GM12878 (cell line): ENCODE measurements at regions not wholly inside any gene's neighbourhood (a gene's known extent, or its start where the extent isn't known, plus 50 kb on each side); places are given as distances from the start of the nearest gene placed in this dataset.

ENCODE experiments used
- ATAC-seq: fragments of 200-7000 bp; cut with Tn5 transposase; 3 replicates; pipeline ENCODE4 v1.9.1; 2020; ENCODE audit warnings: mild to moderate bottlenecking, moderate library complexity
- BruUV-seq: library from RNA; stranded (reverse); fragments of 400-500 nt; replicated peaks from 2 replicates; lab custom pipeline; 2021; lab: Mats Ljungman, UMichigan
- CTCF ChIA-PET: fragments of 300-600 bp; sonication (Branson Sonifier 250); formaldehyde crosslinking; extraction: SDS; loops from one replicate; lab custom pipeline; 2021; ENCODE audit warnings: inconsistent platforms; lab: Yijun Ruan, JAX
- POLR2A ChIA-PET: fragments of 350-600 bp; formaldehyde crosslinking; extraction: SDS; loops from one replicate; lab custom pipeline; 2021; ENCODE audit warnings: inconsistent platforms; lab: Charles Lee
- RAD21 ChIA-PET: fragments of 300-600 bp; sonication (Branson Sonifier 250); formaldehyde crosslinking; loops from one replicate; lab custom pipeline; 2023; ENCODE audit warnings: antibody characterized with exemption; ENCODE audit not compliant: unreplicated experiment; lab: Charles Lee
- SMC1A ChIA-PET: fragments of 300-600 bp; sonication (Branson Sonifier 250); formaldehyde crosslinking; loops from one replicate; lab custom pipeline; 2023; ENCODE audit not compliant: unreplicated experiment, uncharacterized antibody; lab: Charles Lee
- DNase-seq: peaks from one replicate; pipeline ENCODE4 v3.0.0-alpha.2; 2011; ENCODE audit warnings: low read depth, low spot score
- FAIRE-seq: peaks from 3 replicates; lab custom pipeline; 2011; peaks lifted over from hg19 to GRCh38; lab: Jason Lieb, UNC
- H2AFZ ChIP-seq: 2 replicates; pipeline ENCODE4 v1.6.0; 2011; ENCODE audit warnings: low read depth, low read length, control low read depth; ENCODE audit not compliant: control insufficient read depth
- H3K27ac ChIP-seq: 2 replicates; pipeline ENCODE4 v1.5.1; 2011; ENCODE audit warnings: control low read depth; ENCODE audit not compliant: control insufficient read depth, insufficient read depth
- H3K27me3 ChIP-seq, 2 experiments: replicated peaks in 1 of 2; 2 replicates each; pipeline versions ENCODE4 v1.6.0 to v1.6.1; 2011; ENCODE audit warnings: low read length in 1 of 2; ENCODE audit not compliant: control insufficient read depth in 2 of 2, insufficient read depth in 2 of 2
- H3K36me3 ChIP-seq, 2 experiments: 2 replicates each; pipeline ENCODE4 v1.5.1; 2011; ENCODE audit warnings: low read length in 1 of 2; ENCODE audit not compliant: control insufficient read depth in 2 of 2, insufficient read depth in 2 of 2
- H3K4me1 ChIP-seq: 2 replicates; pipeline ENCODE4 v1.6.1; 2011; ENCODE audit warnings: mild to moderate bottlenecking, low read length, moderate library complexity, mixed read lengths; ENCODE audit not compliant: control insufficient read depth, insufficient read depth
- H3K4me2 ChIP-seq: 2 replicates; pipeline ENCODE4 v1.6.0; 2011; ENCODE audit warnings: control low read depth; ENCODE audit not compliant: control insufficient read depth, insufficient read depth
- H3K4me3 ChIP-seq: fragments of 200-600 bp; sonication (generic); 2 replicates; pipeline ENCODE4 v1.5.1; 2016
- H3K79me2 ChIP-seq: 2 replicates; pipeline ENCODE4 v1.6.0; 2011; ENCODE audit warnings: low read length; ENCODE audit not compliant: control insufficient read depth, insufficient read depth
- H3K9ac ChIP-seq: 2 replicates; pipeline ENCODE4 v1.8.0; 2011; ENCODE audit warnings: low read length, control low read depth, mixed read lengths; ENCODE audit not compliant: control insufficient read depth, insufficient read depth
- H3K9me3 ChIP-seq: replicated peaks from 3 replicates; pipeline ENCODE4 v1.5.1; 2011; ENCODE audit warnings: mild to moderate bottlenecking, low read length; ENCODE audit not compliant: control insufficient read depth, insufficient read depth
- H4K20me1 ChIP-seq: 2 replicates; pipeline ENCODE4 v1.6.0; 2011; ENCODE audit not compliant: control insufficient read depth, insufficient read depth
- CBX3 ChIP-seq: fragments of 200-600 bp; sonication (generic); IDR thresholded peaks from 2 replicates; pipeline ENCODE4 v1.6.1; 2016; ENCODE audit warnings: low read depth, borderline replicate concordance
- IKZF1 ChIP-seq: fragments of 450-650 bp; conservative IDR thresholded peaks from 2 replicates; pipeline ENCODE4 v1.6.1; 2017; ENCODE audit warnings: antibody characterized with exemption, mild to moderate bottlenecking
- JUNB ChIP-seq: IDR thresholded peaks from 2 replicates; pipeline ENCODE4 v1.6.1; 2016; ENCODE audit warnings: antibody characterized with exemption, mild to moderate bottlenecking
- POU2F2 ChIP-seq: IDR thresholded peaks from 3 replicates; pipeline ENCODE4 v1.6.1; 2011; ENCODE audit warnings: low read depth, mild to moderate bottlenecking, low read length, borderline replicate concordance
- RCOR1 ChIP-seq: conservative IDR thresholded peaks from 2 replicates; pipeline ENCODE4 v1.6.1; 2012; ENCODE audit warnings: low read depth, low read length, improper control_type of control experiment
- RELA ChIP-seq: fragments of 450-650 bp; IDR thresholded peaks from 2 replicates; pipeline ENCODE4 v1.8.0; 2014; ENCODE audit warnings: borderline replicate concordance; ENCODE audit not compliant: partially characterized antibody
- SMARCA5 ChIP-seq: fragments of 450-650 bp; IDR thresholded peaks from 2 replicates; pipeline ENCODE4 v1.6.1; 2017; ENCODE audit warnings: mild to moderate bottlenecking
- STAT1 ChIP-seq: fragments of 450-650 bp; conservative IDR thresholded peaks from 2 replicates; pipeline ENCODE4 v1.6.1; 2014; ENCODE audit warnings: antibody characterized with exemption, mild to moderate bottlenecking
- TARDBP ChIP-seq: IDR thresholded peaks from 2 replicates; pipeline ENCODE4 v1.6.1; 2016; ENCODE audit warnings: borderline replicate concordance
- TCF12 ChIP-seq: IDR thresholded peaks from 2 replicates; pipeline ENCODE4 v1.6.1; 2011; ENCODE audit warnings: low read depth, mild to moderate bottlenecking, low read length
- ZNF24 ChIP-seq: fragments of 450-650 bp; IDR thresholded peaks from 2 replicates; pipeline ENCODE4 v1.6.1; 2017; ENCODE audit warnings: antibody characterized with exemption, mild to moderate bottlenecking
- ZNF274 ChIP-seq: IDR thresholded peaks from one replicate; pipeline ENCODE4 v1.8.0; 2011; ENCODE audit not compliant: insufficient read length, insufficient read depth
- WGBS: methylation state at CpG from one replicate; pipeline ENCODE4 v1.1.6; 2016; ENCODE audit warnings: low lambda C conversion rate; ENCODE audit not compliant: insufficient replicate concordance, insufficient coverage; ENCODE audit errors: missing lambda C conversion rate; 5-methylcytosine and 5-hydroxymethylcytosine counted together
- in situ Hi-C: fragments of 300-500 bp; cut with MboI; formaldehyde crosslinking; loops from 9 replicates; pipeline ENCODE4 v1.14.3; 2018; ENCODE audit warnings: mixed read lengths
- intact Hi-C: fragments of 100-400 bp; cut with micrococcal nuclease; formaldehyde crosslinking; loops from one replicate; pipeline ENCODE4 v1.14.2; 2022; ENCODE audit not compliant: unreplicated experiment
- TF ChIP-seq, protein P1 (sequence below): IDR thresholded peaks from 2 replicates; pipeline ENCODE4 v1.6.1; 2012; ENCODE audit warnings: low read depth, low read length, improper control_type of control experiment
- TF ChIP-seq, protein P2 (sequence below): fragments of 450-650 bp; conservative IDR thresholded peaks from 2 replicates; pipeline ENCODE4 v1.6.1; 2017; ENCODE audit warnings: mild to moderate bottlenecking, moderate library complexity
- TF ChIP-seq, protein P3 (sequence below): fragments of 450-650 bp; formaldehyde crosslinking; IDR thresholded peaks from 2 replicates; pipeline ENCODE4 v1.4.0; 2022; ENCODE audit warnings: mild to moderate bottlenecking, moderate library complexity
- TF ChIP-seq, protein P4 (sequence below), 3 experiments: IDR thresholded peaks in 2 of 3; conservative IDR thresholded peaks in 1 of 3; 2 replicates each; pipeline ENCODE4 v1.5.1; 2011; ENCODE audit warnings: low read depth in 3 of 3, low read length in 3 of 3, mild to moderate bottlenecking in 3 of 3, control low read depth in 2 of 3, moderate library complexity in 2 of 3, inconsistent platforms in 1 of 3, mixed read lengths in 1 of 3; ENCODE audit not compliant: control insufficient read depth in 2 of 3, insufficient read depth in 1 of 3; ENCODE audit errors: extremely low read depth in 1 of 3

DNA sequence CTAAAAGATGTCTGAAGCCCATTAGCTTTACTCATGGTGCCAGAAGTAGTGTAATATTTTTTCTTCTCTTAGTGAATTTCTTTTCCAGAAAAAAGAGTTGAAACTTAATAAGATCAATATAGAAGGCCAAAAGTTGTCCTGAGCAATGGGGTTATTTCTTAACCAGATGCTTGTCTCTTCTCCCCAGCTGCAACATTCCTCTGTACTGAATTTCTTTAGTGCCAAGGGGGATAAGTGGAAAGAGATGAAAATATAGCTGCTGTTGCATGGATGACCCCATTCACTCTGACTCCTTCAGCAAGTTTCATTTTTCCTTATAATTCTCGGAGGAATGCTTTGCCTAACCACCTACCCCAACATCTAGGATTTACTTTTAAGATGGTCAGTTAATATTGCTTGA is 675.0 kb downstream of the USP25 start:
- Histone ChIP-seq H3K79me2 (no peaks in the 10 kb centered on the region), H4K20me1 (no peaks in the 10 kb centered on the region), H3K9ac (no peak overlapping the region), H3K4me2 (no peak overlapping the region), H2AFZ (no peak overlapping the region), H3K9me3 (no peaks in the 10 kb centered on the region; the same call in 2 of the 3 replicates), H3K36me3 (no peaks in the 10 kb centered on the region), H3K27ac (no peak overlapping the region), H3K27me3 (no peaks in the 10 kb centered on the region), H3K4me1 (no peaks in the 10 kb centered on the region), H3K4me3 (no peak overlapping the region)
- WGBS: 6% methylated on average over 1 of the region's 1 CpG
- SMC1A ChIA-PET: no interaction called here
- CTCF ChIA-PET: no interaction called here
- BruUV-seq: no TSS peak
- DNase-seq (no peak), ATAC-seq (no peak), FAIRE-seq (no peak)
- in situ Hi-C loops (no loop called here), intact Hi-C loops (no loop called here)
- POLR2A ChIA-PET: no interaction called here
- RAD21 ChIA-PET: no interaction called here
- TF ChIP-seq ZNF24 (no peak), TCF12 (no peak), RCOR1 (no peak), STAT1 (no peak), POU2F2 (no peak), ZNF274 (no peak), TARDBP (no peak), JUNB (no peak), SMARCA5 (no peak), IKZF1 (no peak), CBX3 (no peak), RELA (no peak)
- TF ChIP-seq, protein P1, sequence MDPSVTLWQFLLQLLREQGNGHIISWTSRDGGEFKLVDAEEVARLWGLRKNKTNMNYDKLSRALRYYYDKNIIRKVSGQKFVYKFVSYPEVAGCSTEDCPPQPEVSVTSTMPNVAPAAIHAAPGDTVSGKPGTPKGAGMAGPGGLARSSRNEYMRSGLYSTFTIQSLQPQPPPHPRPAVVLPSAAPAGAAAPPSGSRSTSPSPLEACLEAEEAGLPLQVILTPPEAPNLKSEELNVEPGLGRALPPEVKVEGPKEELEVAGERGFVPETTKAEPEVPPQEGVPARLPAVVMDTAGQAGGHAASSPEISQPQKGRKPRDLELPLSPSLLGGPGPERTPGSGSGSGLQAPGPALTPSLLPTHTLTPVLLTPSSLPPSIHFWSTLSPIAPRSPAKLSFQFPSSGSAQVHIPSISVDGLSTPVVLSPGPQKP: no peak
- TF ChIP-seq, protein P2, sequence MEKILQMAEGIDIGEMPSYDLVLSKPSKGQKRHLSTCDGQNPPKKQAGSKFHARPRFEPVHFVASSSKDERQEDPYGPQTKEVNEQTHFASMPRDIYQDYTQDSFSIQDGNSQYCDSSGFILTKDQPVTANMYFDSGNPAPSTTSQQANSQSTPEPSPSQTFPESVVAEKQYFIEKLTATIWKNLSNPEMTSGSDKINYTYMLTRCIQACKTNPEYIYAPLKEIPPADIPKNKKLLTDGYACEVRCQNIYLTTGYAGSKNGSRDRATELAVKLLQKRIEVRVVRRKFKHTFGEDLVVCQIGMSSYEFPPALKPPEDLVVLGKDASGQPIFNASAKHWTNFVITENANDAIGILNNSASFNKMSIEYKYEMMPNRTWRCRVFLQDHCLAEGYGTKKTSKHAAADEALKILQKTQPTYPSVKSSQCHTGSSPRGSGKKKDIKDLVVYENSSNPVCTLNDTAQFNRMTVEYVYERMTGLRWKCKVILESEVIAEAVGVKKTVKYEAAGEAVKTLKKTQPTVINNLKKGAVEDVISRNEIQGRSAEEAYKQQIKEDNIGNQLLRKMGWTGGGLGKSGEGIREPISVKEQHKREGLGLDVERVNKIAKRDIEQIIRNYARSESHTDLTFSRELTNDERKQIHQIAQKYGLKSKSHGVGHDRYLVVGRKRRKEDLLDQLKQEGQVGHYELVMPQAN: no peak
- TF ChIP-seq, protein P3, sequence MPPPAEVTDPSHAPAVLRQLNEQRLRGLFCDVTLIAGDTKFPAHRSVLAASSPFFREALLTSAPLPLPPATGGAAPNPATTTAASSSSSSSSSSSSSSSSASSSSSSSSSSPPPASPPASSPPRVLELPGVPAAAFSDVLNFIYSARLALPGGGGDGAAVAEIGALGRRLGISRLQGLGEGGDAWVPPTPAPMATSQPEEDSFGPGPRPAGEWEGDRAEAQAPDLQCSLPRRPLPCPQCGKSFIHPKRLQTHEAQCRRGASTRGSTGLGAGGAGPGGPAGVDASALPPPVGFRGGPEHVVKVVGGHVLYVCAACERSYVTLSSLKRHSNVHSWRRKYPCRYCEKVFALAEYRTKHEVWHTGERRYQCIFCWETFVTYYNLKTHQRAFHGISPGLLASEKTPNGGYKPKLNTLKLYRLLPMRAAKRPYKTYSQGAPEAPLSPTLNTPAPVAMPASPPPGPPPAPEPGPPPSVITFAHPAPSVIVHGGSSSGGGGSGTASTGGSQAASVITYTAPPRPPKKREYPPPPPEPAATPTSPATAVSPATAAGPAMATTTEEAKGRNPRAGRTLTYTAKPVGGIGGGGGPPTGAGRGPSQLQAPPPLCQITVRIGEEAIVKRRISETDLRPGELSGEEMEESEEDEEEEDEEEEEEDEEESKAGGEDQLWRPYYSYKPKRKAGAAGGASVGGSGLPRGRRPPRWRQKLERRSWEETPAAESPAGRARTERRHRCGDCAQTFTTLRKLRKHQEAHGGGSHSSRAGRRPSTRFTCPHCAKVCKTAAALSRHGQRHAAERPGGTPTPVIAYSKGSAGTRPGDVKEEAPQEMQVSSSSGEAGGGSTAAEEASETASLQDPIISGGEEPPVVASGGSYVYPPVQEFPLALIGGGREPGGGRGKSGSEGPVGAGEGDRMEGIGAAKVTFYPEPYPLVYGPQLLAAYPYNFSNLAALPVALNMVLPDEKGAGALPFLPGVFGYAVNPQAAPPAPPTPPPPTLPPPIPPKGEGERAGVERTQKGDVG (CRISPR knock-in tag): no peak
- TF ChIP-seq, protein P4, sequence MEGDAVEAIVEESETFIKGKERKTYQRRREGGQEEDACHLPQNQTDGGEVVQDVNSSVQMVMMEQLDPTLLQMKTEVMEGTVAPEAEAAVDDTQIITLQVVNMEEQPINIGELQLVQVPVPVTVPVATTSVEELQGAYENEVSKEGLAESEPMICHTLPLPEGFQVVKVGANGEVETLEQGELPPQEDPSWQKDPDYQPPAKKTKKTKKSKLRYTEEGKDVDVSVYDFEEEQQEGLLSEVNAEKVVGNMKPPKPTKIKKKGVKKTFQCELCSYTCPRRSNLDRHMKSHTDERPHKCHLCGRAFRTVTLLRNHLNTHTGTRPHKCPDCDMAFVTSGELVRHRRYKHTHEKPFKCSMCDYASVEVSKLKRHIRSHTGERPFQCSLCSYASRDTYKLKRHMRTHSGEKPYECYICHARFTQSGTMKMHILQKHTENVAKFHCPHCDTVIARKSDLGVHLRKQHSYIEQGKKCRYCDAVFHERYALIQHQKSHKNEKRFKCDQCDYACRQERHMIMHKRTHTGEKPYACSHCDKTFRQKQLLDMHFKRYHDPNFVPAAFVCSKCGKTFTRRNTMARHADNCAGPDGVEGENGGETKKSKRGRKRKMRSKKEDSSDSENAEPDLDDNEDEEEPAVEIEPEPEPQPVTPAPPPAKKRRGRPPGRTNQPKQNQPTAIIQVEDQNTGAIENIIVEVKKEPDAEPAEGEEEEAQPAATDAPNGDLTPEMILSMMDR (IDR thresholded peaks at IDR 0.05 in 2 of 3, conservative IDR thresholded peaks at IDR 0.05 in 1 of 3; ENCODE audit: control insufficient read depth in 2 of 3, extremely low read depth in 1 of 3, insufficient read depth in 1 of 3, low read depth in 3 of 3, low read length in 3 of 3): no peak
